HL-60 (cell line): ENCODE measurements at regions not wholly inside any gene's neighbourhood (a gene's known extent, or its start where the extent isn't known, plus 50 kb on each side); places are given as distances from the start of the nearest gene placed in this dataset.

Experiments
- DNase-seq, 2 experiments: peaks; one replicate each; pipeline ENCODE4 v3.0.0-alpha.2; 2010 to 2020; ENCODE audit warnings: low read depth in 1 of 2, low spot score in 1 of 2
- H3K27ac ChIP-seq: fragments of 250-450 bp; sonication (Bioruptor Pico); replicated peaks from 2 replicates; pipeline ENCODE4 v1.5.1; 2020; ENCODE audit warnings: mild to moderate bottlenecking, moderate library complexity
- H3K27me3 ChIP-seq: fragments of 250-450 bp; sonication (Bioruptor Pico); 2 replicates; pipeline ENCODE4 v1.5.1; 2021; ENCODE audit warnings: mild to moderate bottlenecking, moderate library complexity; ENCODE audit not compliant: insufficient read depth, poor library complexity, severe bottlenecking
- H3K4me3 ChIP-seq: replicated peaks from 2 replicates; pipeline ENCODE4 v1.5.1; 2011; ENCODE audit warnings: mild to moderate bottlenecking, control low read depth, low read length; ENCODE audit not compliant: insufficient read depth
- CTCF ChIP-seq: IDR thresholded peaks from one replicate; pipeline ENCODE4 v1.5.1; 2011; ENCODE audit warnings: low read length, control low read depth, inconsistent platforms; ENCODE audit not compliant: insufficient read depth
- GABPA ChIP-seq: IDR thresholded peaks from 2 replicates; pipeline ENCODE4 v1.6.1; 2012; ENCODE audit warnings: low read depth
- POLR2AphosphoS5 ChIP-seq: IDR thresholded peaks from 2 replicates; pipeline ENCODE4 v1.6.1; 2012; ENCODE audit warnings: low read depth
- REST ChIP-seq: IDR thresholded peaks from 2 replicates; pipeline ENCODE4 v1.6.1; 2012; ENCODE audit warnings: low read depth; ENCODE audit not compliant: insufficient replicate concordance
- SPI1 ChIP-seq: IDR thresholded peaks from 2 replicates; pipeline ENCODE4 v1.6.1; 2012; ENCODE audit warnings: low read depth, mild to moderate bottlenecking, borderline replicate concordance

- TF ChIP-seq CTCF, result no peak
- TF ChIP-seq GABPA, result no peak
- no peak for TF ChIP-seq REST
- TF ChIP-seq SPI1, result no peak
- no peak for TF ChIP-seq POLR2AphosphoS5
- no peak for DNase-seq
- peak overlapping the region; percentile 63 for H3K27ac ChIP-seq
- no peaks in the 10 kb centered on the region for H3K27me3 ChIP-seq
- H3K4me3 ChIP-seq, result no peak overlapping the region
Measured at GRCh38 chr4:79604152-79604551, 196.1 kb upstream of the GK2 start.

- Histone ChIP-seq H3K27ac (peak overlapping the region; percentile 63), H3K4me3 (no peak overlapping the region), H3K27me3 (no peaks in the 10 kb centered on the region)
- TF ChIP-seq POLR2AphosphoS5, result no peak
- TF ChIP-seq SPI1, result peak; percentile 58; the same call in 1 of the 2 replicates
- TF ChIP-seq REST, result no peak
- peak; percentile 34 to 45 for DNase-seq
Measured at GRCh38 chr4:79603681-79604080, 195.7 kb upstream of the GK2 start.

GRCh38 chr4:79599691-79600090 is 191.7 kb upstream of the GK2 start:
- TF ChIP-seq SPI1 (no peak), GABPA (no peak), POLR2AphosphoS5 (no peak), CTCF (no peak), REST (no peak)
- H3K27me3 ChIP-seq, result no peaks in the 10 kb centered on the region
- DNase-seq, result no peak

GRCh38 chr4:79598801-79599200 is 190.8 kb upstream of the GK2 start:
- no peak for DNase-seq
- no peak for TF ChIP-seq SPI1
- TF ChIP-seq CTCF, result no peak
- no peak for TF ChIP-seq REST
- no peak for TF ChIP-seq GABPA
- Histone ChIP-seq H3K4me3 (no peak overlapping the region), H3K27me3 (no peaks in the 10 kb centered on the region), H3K27ac (no peak overlapping the region)

More at GRCh38 chr4:79599691-79600090, 191.7 kb upstream of the GK2 start:
- Histone ChIP-seq H3K27ac (no peak overlapping the region), H3K4me3 (no peak overlapping the region)
